Prostate gland (tissue), 2 donors: ENCODE measurements at regions not wholly inside any gene's neighbourhood (a gene's known extent, or its start where the extent isn't known, plus 50 kb on each side); places are given as distances from the start of the nearest gene placed in this dataset.

ENCODE experiments used
- POLR2A ChIP-seq: fragments of 450-650 bp; IDR thresholded peaks from one replicate; pipeline ENCODE4 v1.6.1; 2016; ENCODE audit warnings: antibody characterized with exemption, mild to moderate bottlenecking
- TF ChIP-seq, protein P1 (sequence below), 4 experiments: fragments of 200-600 bp in 2 of 4; fragments of 450-650 bp in 2 of 4; sonication (generic) in 2 of 4; IDR thresholded peaks; 1 replicate in 3 of 4; 2 replicates in 1 of 4; pipeline ENCODE4 v1.5.1; 2016 to 2019; ENCODE audit warnings: antibody characterized with exemption in 4 of 4, mild to moderate bottlenecking in 2 of 4, moderate library complexity in 2 of 4

DNA sequence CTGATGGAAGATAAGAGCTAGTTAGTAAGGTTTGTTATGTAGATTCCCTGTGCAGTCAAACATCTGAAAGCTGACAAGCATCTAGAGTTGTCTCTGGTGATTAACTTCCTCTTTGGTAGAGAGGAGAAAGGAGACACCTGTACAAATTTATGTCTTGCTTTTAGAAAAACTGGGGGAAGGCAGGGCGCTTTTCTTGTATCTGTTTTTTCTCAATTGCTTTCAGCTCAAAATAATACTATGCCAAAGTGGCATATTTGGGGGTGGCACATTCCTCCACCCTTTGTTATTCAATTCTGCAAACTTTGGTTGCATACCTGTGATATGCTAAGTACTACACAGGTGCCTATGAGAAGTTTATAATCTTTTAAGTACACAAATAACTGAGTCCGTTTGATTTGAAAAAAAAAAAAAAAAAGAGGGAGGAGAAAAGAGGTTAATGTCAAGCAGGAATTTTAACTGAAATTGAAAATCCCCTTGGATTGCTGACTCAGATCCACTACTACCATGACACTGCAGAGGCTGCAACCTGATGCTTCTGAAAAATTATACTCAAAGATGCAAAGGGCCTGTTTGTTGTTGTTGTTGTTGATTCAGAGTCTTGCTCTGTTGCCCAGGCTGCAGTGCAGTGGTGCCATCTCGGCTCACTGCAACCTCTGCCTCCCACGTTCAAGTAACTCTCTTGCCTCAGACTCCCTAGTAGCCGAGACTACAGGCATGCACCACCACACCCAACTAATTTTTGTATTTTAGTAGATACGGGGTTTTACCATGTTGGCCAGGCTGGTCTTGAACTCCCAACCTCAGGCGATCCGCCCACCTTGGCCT, 164.8 kb upstream of the NBEA start:
- no peak for TF ChIP-seq POLR2A
- TF ChIP-seq, protein P1, sequence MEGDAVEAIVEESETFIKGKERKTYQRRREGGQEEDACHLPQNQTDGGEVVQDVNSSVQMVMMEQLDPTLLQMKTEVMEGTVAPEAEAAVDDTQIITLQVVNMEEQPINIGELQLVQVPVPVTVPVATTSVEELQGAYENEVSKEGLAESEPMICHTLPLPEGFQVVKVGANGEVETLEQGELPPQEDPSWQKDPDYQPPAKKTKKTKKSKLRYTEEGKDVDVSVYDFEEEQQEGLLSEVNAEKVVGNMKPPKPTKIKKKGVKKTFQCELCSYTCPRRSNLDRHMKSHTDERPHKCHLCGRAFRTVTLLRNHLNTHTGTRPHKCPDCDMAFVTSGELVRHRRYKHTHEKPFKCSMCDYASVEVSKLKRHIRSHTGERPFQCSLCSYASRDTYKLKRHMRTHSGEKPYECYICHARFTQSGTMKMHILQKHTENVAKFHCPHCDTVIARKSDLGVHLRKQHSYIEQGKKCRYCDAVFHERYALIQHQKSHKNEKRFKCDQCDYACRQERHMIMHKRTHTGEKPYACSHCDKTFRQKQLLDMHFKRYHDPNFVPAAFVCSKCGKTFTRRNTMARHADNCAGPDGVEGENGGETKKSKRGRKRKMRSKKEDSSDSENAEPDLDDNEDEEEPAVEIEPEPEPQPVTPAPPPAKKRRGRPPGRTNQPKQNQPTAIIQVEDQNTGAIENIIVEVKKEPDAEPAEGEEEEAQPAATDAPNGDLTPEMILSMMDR (IDR thresholded peaks at IDR 0.05), result no peak
